ENCODE measurements at regions not wholly inside any gene's neighbourhood (a gene's known extent, or its start where the extent isn't known, plus 50 kb on each side); places are given as distances from the start of the nearest gene placed in this dataset.

- no peak for TF ChIP-seq EZH2 (IDR thresholded peaks at IDR 0.05; ENCODE audit: insufficient read depth, low read length)
- TF ChIP-seq, protein P1, sequence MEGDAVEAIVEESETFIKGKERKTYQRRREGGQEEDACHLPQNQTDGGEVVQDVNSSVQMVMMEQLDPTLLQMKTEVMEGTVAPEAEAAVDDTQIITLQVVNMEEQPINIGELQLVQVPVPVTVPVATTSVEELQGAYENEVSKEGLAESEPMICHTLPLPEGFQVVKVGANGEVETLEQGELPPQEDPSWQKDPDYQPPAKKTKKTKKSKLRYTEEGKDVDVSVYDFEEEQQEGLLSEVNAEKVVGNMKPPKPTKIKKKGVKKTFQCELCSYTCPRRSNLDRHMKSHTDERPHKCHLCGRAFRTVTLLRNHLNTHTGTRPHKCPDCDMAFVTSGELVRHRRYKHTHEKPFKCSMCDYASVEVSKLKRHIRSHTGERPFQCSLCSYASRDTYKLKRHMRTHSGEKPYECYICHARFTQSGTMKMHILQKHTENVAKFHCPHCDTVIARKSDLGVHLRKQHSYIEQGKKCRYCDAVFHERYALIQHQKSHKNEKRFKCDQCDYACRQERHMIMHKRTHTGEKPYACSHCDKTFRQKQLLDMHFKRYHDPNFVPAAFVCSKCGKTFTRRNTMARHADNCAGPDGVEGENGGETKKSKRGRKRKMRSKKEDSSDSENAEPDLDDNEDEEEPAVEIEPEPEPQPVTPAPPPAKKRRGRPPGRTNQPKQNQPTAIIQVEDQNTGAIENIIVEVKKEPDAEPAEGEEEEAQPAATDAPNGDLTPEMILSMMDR (IDR thresholded peaks at IDR 0.05; ENCODE audit: insufficient read depth, low read depth, low read length), result no peak
Observed at GRCh38 chr2:34204560-34204959, 605.5 kb upstream of the FAM98A start.
